Motor neuron (in vitro differentiated cells): ENCODE measurements at regions not wholly inside any gene's neighbourhood (a gene's known extent, or its start where the extent isn't known, plus 50 kb on each side); places are given as distances from the start of the nearest gene placed in this dataset.
"Not testable (repeated sequence)": the region's sequence is repeated elsewhere in the genome, so short reads cannot be mapped to it uniquely, and the experiment has no call there.

ENCODE experiments used
- ATAC-seq, 8 experiments: fragments of 200-7000 bp; cut with Tn5 transposase; replicated peaks in 6 of 8; 2 replicates each; pipeline ENCODE4 v1.8.0; 2021; ENCODE audit warnings: mild to moderate bottlenecking in 8 of 8, moderate library complexity in 8 of 8
- H3K27ac ChIP-seq, 2 donors: fragments of 250-450 bp; sonication (Bioruptor Pico); 2 replicates each; pipeline ENCODE4 v1.9.0; 2021; ENCODE audit warnings: antibody characterized with exemption in 2 of 2, mild to moderate bottlenecking in 2 of 2, moderate library complexity in 1 of 2
- H3K4me1 ChIP-seq, 2 donors: fragments of 250-450 bp; sonication (Bioruptor Pico); replicated peaks in 1 of 2; 2 replicates each; pipeline ENCODE4 v1.6.1; 2021; ENCODE audit warnings: antibody characterized with exemption in 2 of 2, mild to moderate bottlenecking in 2 of 2, moderate library complexity in 1 of 2
- H3K4me3 ChIP-seq, 5 donors: fragments of 250-450 bp; sonication (Bioruptor Pico); 2 replicates each; pipeline ENCODE4 v1.9.0; 2021; ENCODE audit warnings: antibody characterized with exemption in 5 of 5, mild to moderate bottlenecking in 5 of 5, moderate library complexity in 4 of 5
- WGBS, 10 experiments: fragments of 450-650 bp; shearing (Covaris generic); methylation state at CpG; one replicate each; pipeline ENCODE4 v1.0.0; 2022; 5-methylcytosine and 5-hydroxymethylcytosine counted together
- in situ Hi-C, 9 experiments: fragments of 400-800 bp; cut with MboI; loops; one replicate each; pipeline ENCODE4 v1.15.0; 2021; ENCODE audit warnings: low sequenced_read_pairs in 9 of 9, low pct_unique_long_range_greater_than_20kb in 2 of 9; ENCODE audit not compliant: unreplicated experiment in 9 of 9

GRCh38 chr6:15921243-15921642 is 207.6 kb upstream of the MYLIP start:
- Histone ChIP-seq H3K27ac (no peak overlapping the region), H3K4me3 (no peak overlapping the region), H3K4me1 (peaks cover 4 to 8% of the 10 kb centered on the region in 2 donors)
- ATAC-seq = no peak
- WGBS, 10 experiments = 67 to 100% (median 86%) methylated on average over 1 to 2 of the region's 2 CpGs; no CpG with 5 or more reads in 1 of the 10 experiments
- in situ Hi-C loops = no loop called here

- Histone ChIP-seq H3K27ac (no peak overlapping the region), H3K4me3 (no peak overlapping the region), H3K4me1 (peaks cover 4 to 13% of the 10 kb centered on the region in 2 donors)
- no peak for ATAC-seq
- WGBS, 10 experiments = 68 to 100% (median 90%) methylated on average over 1 to 2 of the region's 3 CpGs; no CpG with 5 or more reads in 4 of the 10 experiments
- in situ Hi-C loops = no loop called here
Measured at GRCh38 chr6:15916581-15916980, 212.3 kb upstream of the MYLIP start.

GRCh38 chr6:15915508-15916178 is 213.2 kb upstream of the MYLIP start:
- Histone ChIP-seq H3K4me1 (peaks cover 4 to 13% of the 10 kb centered on the region in 2 donors), H3K27ac (no peak overlapping the region), H3K4me3 (no peak overlapping the region)
- ATAC-seq = no peak
- 62 to 96% (median 88%) methylated on average over 2 to 8 of the region's 8 CpGs; no CpG with 5 or more reads in 1 of the 10 experiments for WGBS, 10 experiments
- in situ Hi-C loops = no loop called here

- ATAC-seq = no peak
- Histone ChIP-seq H3K4me1 (peaks cover 4 to 13% of the 10 kb centered on the region in 2 donors), H3K4me3 (no peak overlapping the region), H3K27ac (no peak overlapping the region)
- in situ Hi-C loops = no loop called here
- WGBS, 10 experiments = 88 to 100% (median 95%) methylated on average over 1 to 2 of the region's 2 CpGs
Measured at GRCh38 chr6:15914553-15914952, 214.3 kb upstream of the MYLIP start.

- in situ Hi-C loops = no loop called here
- Histone ChIP-seq H3K4me1 (peaks cover 3 to 13% of the 10 kb centered on the region in 2 donors), H3K4me3 (no peak overlapping the region), H3K27ac (no peak overlapping the region)
- ATAC-seq = no peak
- 67 to 100% (median 89%) methylated on average over 1 to 2 of the region's 2 CpGs for WGBS, 10 experiments
Measured at GRCh38 chr6:15913573-15913972, 215.3 kb upstream of the MYLIP start.

- in situ Hi-C loops = no loop called here
- Histone ChIP-seq H3K4me1 (peaks cover 8 to 13% of the 10 kb centered on the region in 2 donors), H3K27ac (no peak overlapping the region), H3K4me3 (no peak overlapping the region)
- peak in 3 of 8 experiments; percentile 52 to 86 (median 74) for ATAC-seq
- 78 to 91% (median 83%) methylated on average over 1 to 7 of the region's 9 CpGs; no CpG with 5 or more reads in 1 of the 10 experiments for WGBS, 10 experiments
Measured at GRCh38 chr6:15912505-15913400, 216.1 kb upstream of the MYLIP start.

GRCh38 chr6:15911753-15912504 is 217.0 kb upstream of the MYLIP start:
- 0 to 100% (median 73%) methylated on average over 1 to 5 of the region's 6 CpGs; no CpG with 5 or more reads in 2 of the 10 experiments for WGBS, 10 experiments
- Histone ChIP-seq H3K27ac (no peak overlapping the region), H3K4me1 (peaks cover 8 to 14% of the 10 kb centered on the region in 2 donors), H3K4me3 (no peak overlapping the region)
- in situ Hi-C loops = no loop called here
- peak in 2 of 8 experiments; percentile 22 to 31 for ATAC-seq

GRCh38 chr6:15909290-15910070 is 219.4 kb upstream of the MYLIP start:
- WGBS, 10 experiments = 49 to 100% (median 88%) methylated on average over 2 to 9 of the region's 10 CpGs
- no peak for ATAC-seq
- no peak overlapping the region for H3K4me3 ChIP-seq
- in situ Hi-C loops = no loop called here
- H3K4me1 ChIP-seq = peaks cover 15 to 28% of the 10 kb centered on the region in 2 donors
- no peak overlapping the region for H3K27ac ChIP-seq

GRCh38 chr6:15908871-15909270 is 220.0 kb upstream of the MYLIP start:
- in situ Hi-C loops = no loop called here
- ATAC-seq = no peak
- 43 to 100% (median 76%) methylated on average over 1 to 4 of the region's 5 CpGs; no CpG with 5 or more reads in 2 of the 10 experiments for WGBS, 10 experiments
- Histone ChIP-seq H3K4me1 (peaks cover 15 to 28% of the 10 kb centered on the region in 2 donors), H3K4me3 (no peak overlapping the region), H3K27ac (no peak overlapping the region)

- H3K27ac ChIP-seq = no peak overlapping the region
- peak in 2 of 8 experiments; percentile 38 to 42 for ATAC-seq
- in situ Hi-C loops = no loop called here
- peaks cover 15 to 28% of the 10 kb centered on the region in 2 donors for H3K4me1 ChIP-seq
- no peak overlapping the region for H3K4me3 ChIP-seq
- 47 to 88% (median 71%) methylated on average over 1 to 9 of the region's 11 CpGs; no CpG with 5 or more reads in 1 of the 10 experiments for WGBS, 10 experiments
Measured at GRCh38 chr6:15907914-15908518, 220.9 kb upstream of the MYLIP start.

GRCh38 chr6:15907220-15907913 is 221.5 kb upstream of the MYLIP start:
- peaks cover 15 to 28% of the 10 kb centered on the region in 2 donors for H3K4me1 ChIP-seq
- WGBS, 10 experiments = 33 to 100% (median 79%) methylated on average over 1 to 6 of the region's 7 CpGs; no CpG with 5 or more reads in 1 of the 10 experiments
- in situ Hi-C loops, H3K27ac ChIP-seq, ATAC-seq, H3K4me3 ChIP-seq: not testable (repeated sequence)
